Endothelial cell of umbilical vein (primary cell): ENCODE measurements at regions not wholly inside any gene's neighbourhood (a gene's known extent, or its start where the extent isn't known, plus 50 kb on each side); places are given as distances from the start of the nearest gene placed in this dataset.
"Not testable (repeated sequence)": the region's sequence is repeated elsewhere in the genome, so short reads cannot be mapped to it uniquely, and the experiment has no call there.

Source experiments
- BruUV-seq: library from RNA; stranded (reverse); fragments of 400-500 nt; replicated peaks from 2 replicates; lab custom pipeline; 2021; lab: Mats Ljungman, UMichigan
- CTCF ChIA-PET: fragments of 300-600, 350-600 bp; sonication (Branson Sonifier 250); formaldehyde crosslinking; loops from one replicate; lab custom pipeline; 2021; ENCODE audit warnings: antibody characterized with exemption, inconsistent platforms; lab: Charles Lee
- POLR2A ChIA-PET: fragments of 300-600, 350-600 bp; sonication (Branson Sonifier 250); formaldehyde crosslinking; loops from one replicate; lab custom pipeline; 2021; ENCODE audit warnings: antibody characterized with exemption, inconsistent platforms; lab: Charles Lee
- DNase-seq: peaks from one replicate; pipeline ENCODE4 v3.0.0-alpha.2; 2011; ENCODE audit warnings: low read depth, low spot score
- FAIRE-seq: peaks from 2 replicates; lab custom pipeline; 2011; peaks lifted over from hg19 to GRCh38; lab: Jason Lieb, UNC
- H2AFZ ChIP-seq: 2 replicates; pipeline ENCODE4 v1.6.0; 2012; ENCODE audit warnings: low read depth, low read length, control low read depth, inconsistent platforms
- H3K27ac ChIP-seq: 2 replicates; pipeline ENCODE4 v1.5.1; 2011; ENCODE audit warnings: low read depth, mild to moderate bottlenecking, control low read depth, low read length, moderate library complexity; ENCODE audit not compliant: insufficient read depth
- H3K27me3 ChIP-seq, 2 experiments: 2 replicates each; pipeline versions ENCODE4 v1.6.0 to v1.6.1; 2011; ENCODE audit warnings: low read length in 2 of 2, mixed read lengths in 1 of 2; ENCODE audit not compliant: control insufficient read depth in 2 of 2, insufficient read depth in 2 of 2
- H3K36me3 ChIP-seq, 2 experiments: 2 replicates in 1 of 2; 3 replicates in 1 of 2; pipeline ENCODE4 v1.5.1; 2011; ENCODE audit warnings: low read length in 2 of 2, mild to moderate bottlenecking in 1 of 2, moderate library complexity in 1 of 2; ENCODE audit not compliant: control insufficient read depth in 2 of 2, insufficient read depth in 2 of 2; ENCODE audit errors: extremely low read depth in 1 of 2
- H3K4me1 ChIP-seq: 3 replicates; pipeline ENCODE4 v1.5.1; 2011; ENCODE audit warnings: mild to moderate bottlenecking, low read length; ENCODE audit not compliant: control insufficient read depth, insufficient read depth; ENCODE audit errors: extremely low read depth
- H3K4me2 ChIP-seq: 2 replicates; pipeline ENCODE4 v1.6.1; 2011; ENCODE audit warnings: low read length, control low read depth, mixed read lengths; ENCODE audit not compliant: insufficient read depth
- H3K4me3 ChIP-seq, 3 experiments: fragments of 200-600 bp in 1 of 3; sonication (generic), shearing (Covaris generic) in 1 of 3; replicated peaks in 1 of 3; 2 replicates each; pipeline ENCODE4 v1.5.1; 2011 to 2016; ENCODE audit warnings: control low read depth in 3 of 3, low read length in 3 of 3, mild to moderate bottlenecking in 2 of 3, inconsistent platforms in 1 of 3, low read depth in 1 of 3, moderate library complexity in 1 of 3; ENCODE audit not compliant: insufficient read depth in 1 of 3
- H3K79me2 ChIP-seq: 2 replicates; pipeline ENCODE4 v1.6.0; 2012; ENCODE audit warnings: low read length, inconsistent platforms; ENCODE audit not compliant: control insufficient read depth, insufficient read depth
- H3K9ac ChIP-seq: replicated peaks from 2 replicates; pipeline ENCODE3; 2011; ENCODE audit warnings: low read length, control low read depth; ENCODE audit not compliant: insufficient read depth; ENCODE audit errors: extremely low read depth
- H3K9me1 ChIP-seq: replicated peaks from 3 replicates; pipeline ENCODE4 v1.6.0; 2011; ENCODE audit warnings: mild to moderate bottlenecking, low read length; ENCODE audit not compliant: control insufficient read depth, insufficient read depth; ENCODE audit errors: extremely low read depth
- H3K9me3 ChIP-seq: replicated peaks from 2 replicates; pipeline ENCODE4 v1.5.1; 2012; ENCODE audit warnings: low read length, inconsistent platforms; ENCODE audit not compliant: control insufficient read depth, insufficient read depth
- H4K20me1 ChIP-seq: replicated peaks from 2 replicates; pipeline ENCODE3; 2011; ENCODE audit warnings: mild to moderate bottlenecking, low read length; ENCODE audit not compliant: control insufficient read depth, insufficient read depth; ENCODE audit errors: extremely low read depth
- dilution Hi-C: fragments of 300-500 bp; cut with MboI; formaldehyde crosslinking; loops from one replicate; pipeline ENCODE4 v1.15.0; 2019; ENCODE audit warnings: low sequenced_read_pairs; ENCODE audit not compliant: extremely low pct_ligation_motif_present
- intact Hi-C: fragments of 100-400 bp; cut with micrococcal nuclease; formaldehyde crosslinking; loops from one replicate; pipeline ENCODE4 v1.10.0; 2022

- H3K4me3 ChIP-seq, H3K9ac ChIP-seq, intact Hi-C loops, BruUV-seq, POLR2A ChIA-PET, H2AFZ ChIP-seq, H3K27ac ChIP-seq, H3K4me2 ChIP-seq, FAIRE-seq, H3K9me1 ChIP-seq, H3K79me2 ChIP-seq, DNase-seq, dilution Hi-C loops, H3K36me3 ChIP-seq, CTCF ChIA-PET, H3K4me1 ChIP-seq, H3K9me3 ChIP-seq, H4K20me1 ChIP-seq, H3K27me3 ChIP-seq: not testable (repeated sequence)
Observed at GRCh38 chr4:15174168-15174567, 171.9 kb downstream of the CPEB2 start.

- BruUV-seq, H3K27me3 ChIP-seq, intact Hi-C loops, POLR2A ChIA-PET, H3K4me2 ChIP-seq, H3K4me3 ChIP-seq, H3K36me3 ChIP-seq, H3K4me1 ChIP-seq, H2AFZ ChIP-seq, H3K9me1 ChIP-seq, H3K9me3 ChIP-seq, FAIRE-seq, H3K79me2 ChIP-seq, H3K9ac ChIP-seq, H3K27ac ChIP-seq, dilution Hi-C loops, DNase-seq, CTCF ChIA-PET, H4K20me1 ChIP-seq: not testable (repeated sequence)
Observed at GRCh38 chr4:15179842-15180241, 177.6 kb downstream of the CPEB2 start.
